ENCODE measurements at regions not wholly inside any gene's neighbourhood (a gene's known extent, or its start where the extent isn't known, plus 50 kb on each side); places are given as distances from the start of the nearest gene placed in this dataset.

GRCh38 chr7:9869151-9869550, 1104.5 kb upstream of the PHF14 start:
- Histone ChIP-seq H3K9ac (ENCODE audit: low read length) (no peak overlapping the region), H2AFZ (ENCODE audit: low read depth, low read length, severe bottlenecking) (no peak overlapping the region)
- TF ChIP-seq EZH2phosphoT487 (conservative IDR thresholded peaks at IDR 0.05; ENCODE audit: low read length) (no peak), CTCF (IDR thresholded peaks at IDR 0.05; ENCODE audit: insufficient read depth, low read length, poor library complexity, severe bottlenecking) (no peak)

GRCh38 chr7:9869566-9869965, 1104.1 kb upstream of the PHF14 start:
- H4K20me1 ChIP-seq (ENCODE audit: low read depth, low read length), result no peaks in the 10 kb centered on the region
- H3K27me3 ChIP-seq (ENCODE audit: low read length), result no peaks in the 10 kb centered on the region
- no peaks in the 10 kb centered on the region for H3K36me3 ChIP-seq (ENCODE audit: low read length)
- H3K79me2 ChIP-seq (ENCODE audit: insufficient read depth, low read length), result no peaks in the 10 kb centered on the region
- H3K4me3 ChIP-seq (ENCODE audit: insufficient read depth, low read length, poor library complexity, severe bottlenecking), result no peak overlapping the region
- H3K4me2 ChIP-seq (ENCODE audit: low read depth, low read length, poor library complexity, severe bottlenecking), result no peak overlapping the region
- TF ChIP-seq EZH2phosphoT487 (conservative IDR thresholded peaks at IDR 0.05; ENCODE audit: low read length), result no peak
- TF ChIP-seq CTCF (IDR thresholded peaks at IDR 0.05; ENCODE audit: insufficient read depth, low read length, poor library complexity, severe bottlenecking), result no peak
- no peak overlapping the region for H2AFZ ChIP-seq (ENCODE audit: low read depth, low read length, severe bottlenecking)
- H3K9me2 ChIP-seq (replicated peaks; ENCODE audit: insufficient read depth, low read length), result no peaks in the 10 kb centered on the region
- H3K9ac ChIP-seq (ENCODE audit: low read length), result no peak overlapping the region
- no peaks in the 10 kb centered on the region for H3F3A ChIP-seq (ENCODE audit: insufficient read depth)
- H3K27ac ChIP-seq (ENCODE audit: low read depth, low read length), result no peak overlapping the region
- no peaks in the 10 kb centered on the region for H3K9me3 ChIP-seq (ENCODE audit: insufficient read depth, low read length)

More at GRCh38 chr7:9869151-9869550, 1104.5 kb upstream of the PHF14 start:
- Histone ChIP-seq H3F3A (ENCODE audit: insufficient read depth) (no peaks in the 10 kb centered on the region), H3K4me2 (ENCODE audit: low read depth, low read length, poor library complexity, severe bottlenecking) (no peak overlapping the region), H4K20me1 (ENCODE audit: low read depth, low read length) (no peaks in the 10 kb centered on the region), H3K27ac (ENCODE audit: low read depth, low read length) (no peak overlapping the region), H3K4me3 (ENCODE audit: insufficient read depth, low read length, poor library complexity, severe bottlenecking) (no peak overlapping the region), H3K9me2 (replicated peaks; ENCODE audit: insufficient read depth, low read length) (no peaks in the 10 kb centered on the region), H3K27me3 (ENCODE audit: low read length) (no peaks in the 10 kb centered on the region), H3K9me3 (ENCODE audit: insufficient read depth, low read length) (no peaks in the 10 kb centered on the region), H3K79me2 (ENCODE audit: insufficient read depth, low read length) (no peaks in the 10 kb centered on the region), H3K36me3 (ENCODE audit: low read length) (no peaks in the 10 kb centered on the region)

GRCh38 chr7:9870674-9871073, 1103.0 kb upstream of the PHF14 start:
- H3F3A ChIP-seq (ENCODE audit: insufficient read depth), result no peaks in the 10 kb centered on the region

More at GRCh38 chr7:9870674-9871073, 1103.0 kb upstream of the PHF14 start:
- TF ChIP-seq EZH2phosphoT487 (conservative IDR thresholded peaks at IDR 0.05; ENCODE audit: low read length), result no peak
- no peak for TF ChIP-seq CTCF (IDR thresholded peaks at IDR 0.05; ENCODE audit: insufficient read depth, low read length, poor library complexity, severe bottlenecking)
- Histone ChIP-seq H3K4me3 (ENCODE audit: insufficient read depth, low read length, poor library complexity, severe bottlenecking) (no peak overlapping the region), H2AFZ (ENCODE audit: low read depth, low read length, severe bottlenecking) (no peak overlapping the region), H3K9me2 (replicated peaks; ENCODE audit: insufficient read depth, low read length) (no peaks in the 10 kb centered on the region), H3K4me2 (ENCODE audit: low read depth, low read length, poor library complexity, severe bottlenecking) (no peak overlapping the region), H4K20me1 (ENCODE audit: low read depth, low read length) (no peaks in the 10 kb centered on the region), H3K27me3 (ENCODE audit: low read length) (no peaks in the 10 kb centered on the region), H3K9me3 (ENCODE audit: insufficient read depth, low read length) (no peaks in the 10 kb centered on the region), H3K79me2 (ENCODE audit: insufficient read depth, low read length) (no peaks in the 10 kb centered on the region), H3K36me3 (ENCODE audit: low read length) (no peaks in the 10 kb centered on the region), H3K9ac (ENCODE audit: low read length) (no peak overlapping the region), H3K27ac (ENCODE audit: low read depth, low read length) (no peak overlapping the region)
